T-helper 22 cell (primary cell): ENCODE measurements at regions not wholly inside any gene's neighbourhood (a gene's known extent, or its start where the extent isn't known, plus 50 kb on each side); places are given as distances from the start of the nearest gene placed in this dataset.
"Not testable (repeated sequence)": the region's sequence is repeated elsewhere in the genome, so short reads cannot be mapped to it uniquely, and the experiment has no call there.

Source experiments
- DNase-seq: peaks from one replicate; pipeline ENCODE4 v3.0.0-alpha.2; 2020; ENCODE audit warnings: low read depth

DNA sequence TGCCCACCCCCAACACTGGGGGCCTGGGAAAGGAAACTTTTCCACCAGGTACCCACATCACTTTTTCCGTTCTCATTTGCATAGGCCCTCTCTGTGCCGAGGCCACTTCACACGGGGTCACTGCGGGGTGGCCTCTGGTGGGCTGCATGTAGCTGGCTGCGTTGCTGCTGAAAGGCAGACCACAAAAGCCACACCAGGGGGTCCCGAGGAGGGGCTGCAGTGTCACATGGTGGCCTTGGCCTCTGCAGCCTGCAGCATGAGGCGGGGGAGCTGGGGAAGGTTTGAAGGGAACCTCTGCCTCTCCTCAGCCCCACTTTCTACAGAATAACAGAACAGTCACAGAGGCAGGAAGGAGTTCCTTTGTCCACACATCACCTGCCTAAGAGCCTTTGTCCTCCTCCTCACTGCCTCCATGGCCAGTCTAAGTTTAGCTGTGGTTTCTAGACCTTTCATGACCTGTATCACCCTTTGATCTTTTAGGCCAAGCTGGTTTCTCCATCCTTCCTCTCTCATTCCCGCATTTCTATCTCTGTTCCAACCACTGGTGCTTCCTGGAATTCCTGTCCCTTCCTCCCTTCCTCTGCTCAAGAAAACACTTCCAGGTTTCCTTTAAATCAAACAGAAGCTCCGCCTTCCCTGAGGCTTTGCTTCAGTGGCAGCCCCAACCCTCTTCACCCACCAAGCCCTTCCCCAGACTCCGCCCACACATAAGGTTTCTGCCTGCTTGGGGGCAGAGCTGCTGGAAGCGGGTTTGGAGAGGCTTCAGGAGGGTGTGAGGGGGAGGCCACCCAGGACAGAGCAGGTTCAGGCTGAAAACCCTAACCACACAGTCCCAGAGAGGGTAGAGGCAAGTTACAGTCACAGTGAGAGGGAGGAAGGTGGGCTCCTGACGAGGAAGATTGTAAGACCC is 150.7 kb upstream of the TLE3 start:
- DNase-seq, result no peak

DNA sequence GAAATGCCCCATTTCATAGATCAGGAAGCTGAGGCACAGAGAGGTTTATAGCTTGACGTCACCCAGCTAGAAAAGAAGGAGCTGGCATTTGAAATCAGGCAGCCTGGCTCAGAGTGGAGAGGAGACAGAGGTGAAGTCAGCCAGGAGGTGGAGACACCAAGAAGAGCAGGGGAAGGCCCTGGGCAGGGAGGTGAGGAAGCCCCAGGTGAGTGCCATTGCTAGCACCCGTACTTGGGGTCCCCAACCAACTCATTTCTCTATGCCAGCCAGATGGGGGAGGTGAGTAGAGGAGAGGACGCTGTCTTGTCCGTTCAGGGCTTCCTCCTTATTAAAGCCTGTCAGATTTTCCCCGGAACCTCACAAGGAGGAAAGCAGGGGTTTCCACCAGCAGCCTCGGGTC is 149.6 kb upstream of the TLE3 start:
- DNase-seq, result no peak

DNA sequence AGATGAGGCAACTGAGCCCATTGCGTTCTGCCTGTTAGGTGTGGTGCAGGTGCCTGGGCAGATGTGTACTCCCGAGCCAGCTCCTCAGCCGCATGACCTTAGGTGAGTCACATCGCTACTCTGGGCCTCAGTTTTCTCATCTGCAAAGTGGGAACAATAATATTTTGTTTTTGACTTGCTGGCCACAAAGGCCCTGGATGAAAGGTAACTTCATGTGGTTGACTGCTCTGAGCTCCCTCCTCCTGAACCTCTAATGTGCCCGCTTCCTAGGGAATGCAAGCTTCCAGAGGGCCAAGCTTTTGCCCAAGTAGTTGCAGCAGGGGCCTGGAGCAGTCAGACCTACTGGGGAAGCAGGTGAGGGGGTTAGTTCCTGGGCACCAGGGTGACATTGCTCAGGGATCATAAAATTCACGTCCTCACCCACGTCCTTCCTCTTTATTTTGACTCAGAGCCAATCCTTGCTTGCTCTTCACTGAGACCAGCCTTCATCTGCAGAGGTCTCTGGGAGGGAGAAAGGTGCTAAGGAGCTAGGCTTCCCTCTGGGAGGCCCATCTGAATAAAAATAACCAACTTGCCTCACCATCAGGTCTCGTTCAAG is 149.0 kb upstream of the TLE3 start:
- DNase-seq, result no peak

DNA sequence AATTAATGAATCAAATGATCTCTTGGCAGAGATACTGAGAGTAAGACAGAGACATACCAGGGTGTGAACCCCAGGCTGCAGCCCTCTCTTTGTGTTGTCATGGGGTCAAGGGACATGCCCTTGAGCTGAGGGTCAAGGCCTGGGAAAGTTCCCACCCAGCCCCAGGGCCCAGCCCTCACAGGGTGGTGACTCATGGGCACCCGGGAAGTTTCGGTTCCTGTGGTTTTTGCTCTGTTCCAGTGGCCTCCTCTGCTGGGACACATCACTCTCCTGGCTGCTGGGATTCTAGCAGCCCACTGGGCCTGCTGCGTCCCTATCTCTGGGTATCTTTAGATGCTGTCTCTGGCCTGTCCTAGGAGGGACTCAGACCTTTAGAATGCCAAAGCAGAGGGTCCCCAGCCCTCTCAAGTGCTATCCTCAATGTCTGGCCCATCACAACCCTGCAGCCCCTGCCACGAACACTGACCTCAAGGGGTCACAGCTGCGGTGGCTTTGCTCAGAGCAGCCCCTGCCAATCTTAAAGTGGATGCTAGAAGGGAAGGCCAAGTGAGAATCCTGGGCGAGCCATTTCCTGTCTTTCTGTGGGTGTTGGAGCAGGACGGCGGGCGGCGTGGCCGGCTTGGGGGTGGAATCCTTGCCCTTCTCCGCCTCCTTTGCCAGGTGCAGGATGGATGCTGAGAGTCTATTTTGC is 148.4 kb upstream of the TLE3 start:
- DNase-seq, result no peak

DNA sequence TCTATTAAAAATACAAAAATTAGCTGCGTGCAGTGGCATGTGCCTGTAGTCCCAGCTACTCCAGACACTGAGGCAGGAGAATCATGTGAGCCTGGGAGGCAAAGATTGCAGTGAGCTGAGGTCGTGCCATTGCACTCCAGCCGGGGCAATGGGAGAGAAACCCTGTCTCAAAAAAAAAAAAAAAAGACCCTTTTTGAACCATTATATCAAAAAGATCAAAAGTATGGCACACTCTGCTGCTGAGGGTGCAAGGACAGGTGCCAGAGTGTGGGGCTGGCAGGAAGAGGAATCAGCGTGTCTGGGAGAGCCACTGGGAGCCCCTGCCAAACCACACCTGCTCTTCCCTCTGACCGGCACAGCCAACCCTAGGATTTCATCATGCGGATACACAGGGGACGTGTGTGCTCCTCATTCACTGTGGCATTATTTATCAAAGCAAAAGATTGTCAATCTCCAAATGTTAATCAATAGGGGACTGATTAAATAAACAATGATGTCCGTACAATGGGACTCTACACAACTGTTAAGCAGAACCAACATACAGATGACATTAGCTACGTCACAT is 147.3 kb upstream of the TLE3 start:
- no peak for DNase-seq

DNA sequence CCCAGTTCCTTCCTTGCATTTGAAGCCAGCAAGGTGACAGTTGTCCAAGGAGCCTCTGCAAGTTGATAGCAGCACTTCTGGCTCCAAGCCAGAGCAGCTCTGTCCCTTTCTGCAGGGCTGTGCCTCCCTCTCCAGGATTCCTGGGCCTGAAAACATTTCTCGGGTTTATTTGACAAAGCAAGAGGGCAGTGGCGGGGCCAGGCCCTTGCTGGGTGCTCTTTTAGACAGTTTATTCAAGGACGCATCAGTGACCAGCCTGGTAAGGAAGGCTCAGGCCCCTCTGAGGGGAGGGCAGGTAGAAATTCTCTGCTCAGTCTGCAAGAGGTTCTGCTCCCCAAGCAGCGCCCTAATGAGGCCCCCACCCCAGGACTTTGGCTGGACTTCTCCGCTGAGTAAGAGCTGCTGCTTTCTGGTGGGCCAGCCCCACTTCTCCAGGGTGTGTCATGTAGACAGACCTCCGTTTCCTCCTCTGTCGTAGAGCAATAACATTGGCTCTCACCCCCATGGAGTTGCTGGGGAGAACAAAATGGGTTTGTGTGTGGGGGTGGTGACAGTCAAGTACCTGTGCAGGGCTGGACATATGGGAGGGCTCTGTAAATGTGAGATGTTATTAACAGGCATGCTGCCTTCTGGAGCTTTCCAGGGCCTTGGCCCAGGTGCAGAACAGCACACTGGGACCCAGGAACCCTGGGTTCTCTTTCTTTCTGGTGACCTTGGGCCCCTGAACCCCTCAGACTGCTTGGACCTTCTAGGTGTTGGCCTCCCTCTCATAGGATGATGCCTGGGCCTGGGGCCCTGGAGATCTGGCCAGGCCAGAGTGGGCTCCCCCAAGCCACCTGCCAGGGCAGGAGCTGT is 146.2 kb upstream of the TLE3 start:
- DNase-seq, result no peak

DNA sequence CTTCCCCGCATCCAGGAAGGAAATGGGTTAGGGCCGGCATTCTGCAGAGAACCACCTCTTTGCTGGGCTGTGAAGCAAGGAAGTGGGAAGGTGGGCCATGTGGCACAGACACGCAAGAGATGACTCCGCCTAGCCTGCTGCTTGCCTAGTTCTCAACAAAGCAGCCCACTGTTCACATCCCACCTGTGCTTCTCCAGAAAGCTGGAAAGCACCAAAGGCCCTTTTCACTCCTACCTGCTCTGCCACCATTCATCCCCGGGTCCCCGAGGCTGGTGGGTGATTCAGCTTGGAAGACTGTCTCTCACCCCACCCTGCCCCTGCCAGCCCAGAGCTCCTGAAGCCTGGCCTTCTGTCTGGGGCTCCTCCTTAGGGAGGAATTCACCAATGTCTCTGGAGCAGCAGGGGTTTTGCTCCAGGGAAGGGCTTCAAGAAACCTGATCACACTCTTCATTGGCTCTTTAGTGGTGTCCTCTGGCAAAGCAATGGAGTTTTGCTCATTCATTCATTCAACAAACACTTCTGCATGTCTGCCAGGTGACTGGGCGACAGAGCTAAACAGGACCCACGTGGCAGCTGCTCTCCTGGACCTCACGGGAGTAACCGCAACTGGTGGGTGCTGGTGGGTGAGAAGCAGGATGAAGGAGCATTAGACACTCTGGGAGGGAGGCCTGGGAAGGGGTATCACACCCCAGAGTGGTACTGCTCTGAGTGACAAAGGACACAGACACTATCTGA is 145.4 kb upstream of the TLE3 start:
- DNase-seq, result no peak

DNA sequence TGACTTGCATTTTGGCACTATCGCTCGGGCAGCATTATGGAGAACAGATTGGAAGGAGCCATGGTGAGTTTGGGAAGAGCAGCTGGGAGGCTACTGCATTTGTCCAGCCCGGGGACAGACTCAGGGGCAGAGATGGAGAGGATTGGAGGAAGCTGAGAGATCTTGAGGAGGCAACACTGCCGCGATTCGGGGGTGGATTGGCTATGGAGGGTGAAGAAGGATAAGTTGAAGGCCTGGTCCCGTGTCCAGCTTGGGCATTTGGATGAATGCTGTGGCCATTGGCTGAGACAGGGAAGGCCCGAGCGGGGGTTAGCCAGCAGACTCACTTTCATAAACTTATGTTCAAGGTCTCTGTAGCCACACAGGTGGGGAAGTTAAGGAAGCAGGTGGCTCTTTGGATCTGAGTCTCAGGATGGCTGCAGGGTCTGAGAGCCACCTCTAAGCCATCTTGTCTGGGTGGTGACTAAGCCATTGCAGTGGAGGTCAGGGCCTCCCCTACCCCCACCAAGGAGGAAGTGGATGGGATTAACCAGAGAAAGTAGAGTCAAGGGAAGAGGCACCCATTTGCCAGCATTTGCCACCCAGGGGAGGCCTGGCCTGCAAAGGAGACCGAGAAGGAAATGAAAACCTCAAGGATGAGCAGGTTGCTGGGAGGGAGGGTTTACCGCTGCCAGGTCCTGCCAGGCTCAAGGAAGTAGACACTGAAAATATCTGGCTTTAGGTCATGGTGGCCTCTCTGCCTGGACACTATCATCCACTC is 144.0 kb upstream of the TLE3 start:
- DNase-seq, result no peak

DNA sequence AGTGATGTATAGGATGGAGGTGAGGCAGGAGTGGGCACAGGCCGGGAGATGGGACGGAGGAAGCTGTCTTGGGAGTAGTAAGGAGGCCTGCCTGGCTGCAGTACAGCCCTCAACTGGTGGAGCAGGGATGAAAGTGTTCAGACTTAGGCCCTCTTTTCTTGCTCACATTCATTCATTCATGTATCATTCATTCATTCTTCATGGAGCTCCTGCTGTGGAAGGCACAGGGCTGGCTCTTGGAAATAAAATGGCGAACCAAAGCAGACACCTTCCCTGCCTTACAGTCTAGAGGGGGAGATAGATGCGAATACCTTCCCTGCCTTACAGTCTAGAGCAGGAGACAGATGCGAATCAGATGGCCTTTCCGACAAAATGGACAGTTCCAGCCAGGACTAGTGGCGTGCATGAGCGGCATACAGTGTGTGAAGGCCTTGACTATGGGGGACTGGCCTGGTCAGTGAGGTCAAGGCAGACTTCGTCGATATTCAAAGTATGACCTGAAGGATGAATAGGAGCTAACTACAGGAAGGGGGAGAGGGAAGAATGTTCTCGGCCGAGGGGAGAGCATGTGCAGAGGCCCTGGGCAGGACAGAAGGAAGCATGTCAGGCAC is 143.2 kb upstream of the TLE3 start:
- no peak for DNase-seq

DNA sequence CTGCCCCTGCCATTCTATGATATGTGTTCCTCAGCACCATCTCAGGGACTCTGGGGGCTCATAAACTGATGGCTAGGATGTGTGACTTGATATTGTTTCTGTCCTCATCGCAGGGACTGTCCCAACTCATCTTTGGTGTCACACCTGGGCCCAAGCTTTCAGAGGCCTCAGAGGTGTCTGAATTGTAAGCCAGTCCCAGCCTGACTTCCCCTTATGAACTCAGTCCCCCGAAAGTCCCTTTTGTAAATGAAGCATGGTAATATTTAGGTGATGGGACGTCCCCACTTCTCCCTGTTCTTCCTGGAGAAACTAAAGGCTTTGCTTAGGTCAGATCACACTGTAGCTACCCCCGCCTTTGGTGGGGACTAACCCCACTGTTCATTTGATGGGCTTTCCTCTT is 142.4 kb upstream of the TLE3 start:
- DNase-seq, result no peak

DNA sequence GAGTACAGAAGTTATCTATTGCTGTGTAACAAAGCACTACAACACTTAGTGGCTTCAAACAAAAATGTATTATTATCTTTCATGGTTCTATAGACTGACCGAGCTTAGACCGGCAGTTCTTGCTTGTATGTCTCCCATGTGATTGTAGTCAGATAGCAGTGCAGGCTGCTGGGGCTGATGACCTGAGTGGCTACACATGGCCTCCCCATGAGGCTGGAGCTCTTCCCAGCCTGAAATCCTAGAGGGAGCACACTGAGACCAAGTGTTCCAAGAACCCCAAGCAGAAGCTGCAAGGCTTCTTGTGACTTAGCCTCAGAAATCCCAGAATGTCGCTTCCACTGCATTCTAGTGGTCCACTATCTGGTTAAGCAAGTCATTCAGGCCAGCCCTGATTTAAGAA is 141.2 kb upstream of the TLE3 start:
- DNase-seq, result no peak

DNA sequence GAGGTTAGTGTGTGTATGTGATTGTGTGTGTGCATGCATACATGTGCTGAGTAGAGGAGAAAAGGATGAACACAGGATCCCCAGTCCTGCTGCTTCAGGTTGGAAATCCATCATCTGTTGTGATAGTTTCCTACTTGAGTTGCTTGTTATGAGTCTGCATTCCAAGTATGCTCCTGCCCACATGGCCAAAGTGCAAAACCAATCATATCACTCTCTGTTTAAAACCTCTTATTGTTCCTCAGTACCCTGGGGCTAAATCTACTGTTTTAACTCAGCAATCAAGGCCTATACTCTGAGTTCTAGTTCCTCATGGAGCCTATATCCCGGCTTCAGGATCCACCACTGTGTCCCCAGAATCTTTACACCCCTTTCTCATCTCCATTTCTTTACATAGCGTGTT is 139.9 kb upstream of the TLE3 start:
- DNase-seq, result no peak

DNA sequence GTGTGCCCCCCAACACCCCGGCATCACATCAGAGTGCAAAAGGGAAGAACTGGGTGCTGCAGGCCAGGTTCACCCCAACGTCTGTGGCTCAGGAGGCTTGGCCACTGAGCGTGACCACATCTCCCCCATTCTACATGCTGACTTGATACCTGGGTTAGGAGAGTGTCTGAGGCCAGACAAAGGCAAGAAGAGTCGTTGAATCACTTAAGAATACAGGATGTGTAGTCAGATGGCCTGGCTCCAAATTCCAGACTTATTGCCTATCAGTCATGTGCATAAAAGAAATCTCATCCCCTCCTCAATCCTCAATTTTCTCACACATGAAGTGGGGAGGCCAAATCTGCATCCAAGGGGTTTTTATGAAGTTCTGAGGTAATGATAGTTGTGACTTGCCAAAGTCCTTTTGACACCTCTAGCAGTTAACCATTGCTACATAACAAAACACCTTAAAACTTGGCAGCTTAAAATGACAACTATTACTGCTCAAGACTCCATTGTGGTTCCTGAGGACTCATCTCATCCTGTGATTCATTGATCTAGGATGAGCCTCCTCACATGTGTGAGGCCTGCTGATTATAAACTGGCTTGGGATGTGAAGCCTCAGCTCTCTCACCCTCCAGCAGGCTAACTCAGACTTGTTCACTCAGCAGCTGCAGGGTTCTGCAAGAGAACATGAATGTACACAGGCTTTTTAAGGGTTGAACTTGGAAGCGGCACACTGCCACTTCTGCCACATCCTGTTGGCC is 138.8 kb upstream of the TLE3 start:
- no peak for DNase-seq

DNA sequence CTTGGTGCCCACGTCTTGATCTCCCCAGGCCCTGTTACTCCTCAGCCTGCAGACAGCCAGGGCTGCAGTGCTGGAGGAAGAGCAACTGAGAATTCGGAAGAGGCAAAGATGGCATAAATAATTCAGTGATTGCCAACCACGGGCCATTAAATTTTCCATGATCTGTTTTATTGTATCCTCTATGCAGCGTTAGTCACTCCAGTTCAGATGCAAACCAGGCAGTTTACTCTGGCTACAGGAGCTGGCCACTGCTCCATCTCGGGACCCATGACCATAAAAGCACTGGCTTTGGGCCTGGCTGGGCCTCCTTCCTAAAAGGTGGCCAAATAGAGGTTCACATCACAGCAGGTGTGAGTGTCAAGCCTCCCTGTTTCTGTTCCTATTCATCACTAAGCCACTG is 137.6 kb upstream of the TLE3 start:
- no peak for DNase-seq

DNA sequence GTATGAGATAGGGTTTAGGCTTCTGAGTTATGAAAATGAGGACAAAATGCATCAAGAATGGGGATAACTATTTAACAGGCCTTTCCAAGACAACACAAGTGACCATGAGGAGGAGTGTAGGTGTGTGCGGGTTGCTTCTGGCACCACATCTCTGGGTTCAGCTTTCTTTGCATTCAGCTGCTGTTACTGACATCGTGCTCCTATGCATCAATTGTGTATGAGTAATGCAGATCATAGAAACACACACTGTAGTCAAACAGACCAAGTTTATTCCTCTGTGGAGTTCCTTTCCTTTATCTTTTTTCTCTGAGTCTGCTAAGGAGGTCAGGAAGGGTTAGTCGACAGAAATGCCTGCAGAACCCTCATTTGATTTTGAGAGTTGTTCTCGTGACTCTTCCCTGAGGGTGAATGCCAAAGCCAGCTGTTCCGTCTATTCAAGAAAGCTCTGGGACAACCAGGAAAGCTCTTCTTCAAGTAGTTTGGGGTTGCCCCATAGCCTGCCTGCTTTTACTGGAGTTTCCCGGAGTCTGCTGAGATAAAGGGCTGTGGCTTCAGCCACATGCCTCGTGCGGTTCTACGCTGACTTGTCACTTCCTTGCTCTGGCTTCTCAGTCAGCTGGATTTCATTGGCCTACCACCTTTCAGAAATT is 136.7 kb upstream of the TLE3 start:
- no peak for DNase-seq

DNA sequence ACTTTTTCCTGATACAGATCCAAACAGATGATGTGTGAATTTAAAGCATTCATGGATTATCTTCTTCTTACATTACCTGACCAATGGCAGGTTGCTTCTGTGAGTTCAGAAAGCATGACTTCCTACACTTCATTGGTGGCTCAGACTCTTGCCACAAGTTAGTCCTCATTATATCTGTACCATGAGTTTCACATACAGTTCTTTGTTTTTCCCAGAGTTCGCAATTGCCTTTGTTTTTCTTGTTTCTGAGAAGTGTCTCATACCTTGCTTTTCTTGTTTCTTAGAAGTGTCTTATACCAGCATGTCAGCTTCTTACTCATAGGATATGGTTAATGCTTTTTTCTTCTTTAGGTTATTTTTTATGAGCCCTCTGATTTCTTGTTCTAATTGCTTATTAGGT is 133.8 kb upstream of the TLE3 start:
- DNase-seq, result no peak

DNA sequence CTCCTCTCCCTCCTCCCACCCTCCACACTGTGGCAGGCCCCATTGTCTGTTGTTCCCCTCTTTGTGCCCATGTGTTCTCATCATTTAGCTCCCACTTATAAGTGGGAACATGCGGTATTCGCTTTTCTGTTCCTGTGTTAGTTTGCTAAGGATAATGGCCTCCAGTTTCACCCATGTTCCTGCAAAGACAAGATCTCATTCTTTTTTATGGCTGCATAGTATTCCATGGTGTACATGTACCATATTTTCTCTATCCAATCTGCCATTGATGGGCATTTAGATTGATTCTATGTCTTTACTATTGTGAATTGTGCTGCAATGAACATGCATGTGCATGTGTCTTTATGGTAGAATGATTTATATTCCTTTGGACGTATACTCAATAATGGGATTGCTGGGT is 130.2 kb upstream of the TLE3 start:
- not testable (repeated sequence) for DNase-seq

DNA sequence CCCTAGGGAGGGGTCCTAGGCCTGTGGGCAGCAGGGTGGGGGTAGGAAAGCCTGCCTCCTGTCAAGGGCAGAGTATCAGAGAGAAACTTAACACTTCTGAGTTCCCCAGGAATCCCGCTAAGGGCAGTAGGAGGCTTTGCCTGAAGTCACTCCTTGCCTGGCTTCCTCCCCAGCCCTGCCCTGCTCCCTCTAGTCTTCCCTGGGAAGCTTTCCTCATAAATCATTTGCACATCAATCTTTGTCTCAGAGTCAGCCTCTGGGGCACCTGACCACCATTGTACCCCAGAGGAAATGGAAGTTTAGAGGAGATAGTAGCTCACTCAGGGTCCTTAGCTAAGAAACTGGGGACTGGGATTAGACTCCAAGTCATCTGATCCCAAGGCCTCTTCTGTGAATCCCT is 129.4 kb upstream of the TLE3 start:
- DNase-seq, result no peak
